ENCODE measurements at regions not wholly inside any gene's neighbourhood (a gene's known extent, or its start where the extent isn't known, plus 50 kb on each side); places are given as distances from the start of the nearest gene placed in this dataset.

DNA sequence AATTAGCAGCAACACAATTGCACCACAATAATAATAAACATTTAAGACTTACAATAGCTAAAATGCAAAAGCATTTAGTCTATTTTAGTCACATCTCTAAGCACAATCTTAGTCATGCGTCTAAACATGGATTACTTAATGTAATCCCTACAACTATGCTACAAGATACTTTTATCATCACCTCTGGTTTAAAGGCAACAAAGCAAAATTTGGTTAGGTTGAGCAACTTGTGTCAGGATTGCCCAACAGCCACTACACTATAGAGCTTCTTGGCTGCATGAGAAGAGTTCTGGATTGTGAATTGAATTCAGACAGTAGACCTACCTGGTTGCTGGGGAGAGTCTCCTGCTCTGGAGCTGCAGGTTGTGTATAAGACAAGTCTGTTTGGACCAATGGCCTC, 146.5 kb upstream of the PUDP start:
- Histone ChIP-seq H3K4me3 (replicated peaks; ENCODE audit: insufficient read depth, low read length) (no peak overlapping the region), H3K27ac (replicated peaks) (no peak overlapping the region), H3K27me3 (ENCODE audit: insufficient read depth, poor library complexity, severe bottlenecking) (no peaks in the 10 kb centered on the region)
- DNase-seq (ENCODE audit: low read depth in 1 of 2, low spot score in 1 of 2): peak; percentile 24 to 26
- TF ChIP-seq POLR2AphosphoS5 (IDR thresholded peaks at IDR 0.05; ENCODE audit: low read depth) (no peak), REST (IDR thresholded peaks at IDR 0.05; ENCODE audit: insufficient replicate concordance, low read depth) (no peak), SPI1 (IDR thresholded peaks at IDR 0.05; ENCODE audit: borderline replicate concordance, low read depth) (no peak), GABPA (IDR thresholded peaks at IDR 0.05; ENCODE audit: low read depth) (no peak)
- TF ChIP-seq, protein P1, sequence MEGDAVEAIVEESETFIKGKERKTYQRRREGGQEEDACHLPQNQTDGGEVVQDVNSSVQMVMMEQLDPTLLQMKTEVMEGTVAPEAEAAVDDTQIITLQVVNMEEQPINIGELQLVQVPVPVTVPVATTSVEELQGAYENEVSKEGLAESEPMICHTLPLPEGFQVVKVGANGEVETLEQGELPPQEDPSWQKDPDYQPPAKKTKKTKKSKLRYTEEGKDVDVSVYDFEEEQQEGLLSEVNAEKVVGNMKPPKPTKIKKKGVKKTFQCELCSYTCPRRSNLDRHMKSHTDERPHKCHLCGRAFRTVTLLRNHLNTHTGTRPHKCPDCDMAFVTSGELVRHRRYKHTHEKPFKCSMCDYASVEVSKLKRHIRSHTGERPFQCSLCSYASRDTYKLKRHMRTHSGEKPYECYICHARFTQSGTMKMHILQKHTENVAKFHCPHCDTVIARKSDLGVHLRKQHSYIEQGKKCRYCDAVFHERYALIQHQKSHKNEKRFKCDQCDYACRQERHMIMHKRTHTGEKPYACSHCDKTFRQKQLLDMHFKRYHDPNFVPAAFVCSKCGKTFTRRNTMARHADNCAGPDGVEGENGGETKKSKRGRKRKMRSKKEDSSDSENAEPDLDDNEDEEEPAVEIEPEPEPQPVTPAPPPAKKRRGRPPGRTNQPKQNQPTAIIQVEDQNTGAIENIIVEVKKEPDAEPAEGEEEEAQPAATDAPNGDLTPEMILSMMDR (IDR thresholded peaks at IDR 0.05; ENCODE audit: insufficient read depth, low read length): no peak

DNA sequence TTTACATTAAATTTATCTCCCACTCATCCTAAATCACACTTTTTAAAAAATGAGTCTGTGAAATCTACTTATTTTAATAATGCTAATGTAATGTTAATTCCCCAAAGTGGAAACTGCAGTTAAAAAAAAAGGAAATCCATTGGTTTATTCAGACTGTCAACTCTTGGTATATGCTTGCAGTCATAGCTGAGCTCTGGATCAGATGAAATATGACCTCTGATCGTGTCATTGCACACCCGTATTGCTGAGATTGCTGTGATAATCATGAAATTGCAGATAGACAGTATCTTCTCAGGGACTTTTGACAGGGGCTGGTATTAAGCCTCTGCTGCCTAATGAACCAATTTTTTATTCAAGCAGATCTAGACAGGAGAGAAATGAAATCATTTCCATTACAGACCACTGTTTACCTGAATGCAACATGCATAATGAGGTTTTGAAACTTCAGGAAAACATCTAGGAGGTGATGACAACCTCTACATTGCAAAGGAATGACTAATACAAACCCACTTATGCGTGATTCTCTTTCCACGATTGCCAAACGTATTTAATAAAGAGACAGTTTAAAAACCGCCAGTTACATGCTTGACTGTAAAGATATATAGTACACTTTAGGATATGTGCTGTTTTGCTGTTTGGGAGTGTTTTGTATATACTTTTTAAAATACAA, 138.3 kb upstream of the PUDP start:
- DNase-seq (ENCODE audit: low read depth in 1 of 2, low spot score in 1 of 2): no peak
- Histone ChIP-seq H3K27me3 (ENCODE audit: insufficient read depth, poor library complexity, severe bottlenecking) (no peaks in the 10 kb centered on the region), H3K4me3 (replicated peaks; ENCODE audit: insufficient read depth, low read length) (no peak overlapping the region), H3K27ac (replicated peaks) (no peak overlapping the region)
- TF ChIP-seq GABPA (IDR thresholded peaks at IDR 0.05; ENCODE audit: low read depth) (no peak), REST (IDR thresholded peaks at IDR 0.05; ENCODE audit: insufficient replicate concordance, low read depth) (no peak), POLR2AphosphoS5 (IDR thresholded peaks at IDR 0.05; ENCODE audit: low read depth) (no peak), SPI1 (IDR thresholded peaks at IDR 0.05; ENCODE audit: borderline replicate concordance, low read depth) (no peak)
- TF ChIP-seq, protein P1 (IDR thresholded peaks at IDR 0.05; ENCODE audit: insufficient read depth, low read length): no peak

GRCh38 chrX:7285765-7286164, 137.8 kb upstream of the PUDP start:
- Histone ChIP-seq H3K27ac (replicated peaks) (no peak overlapping the region), H3K27me3 (ENCODE audit: insufficient read depth, poor library complexity, severe bottlenecking) (no peaks in the 10 kb centered on the region), H3K4me3 (replicated peaks; ENCODE audit: insufficient read depth, low read length) (no peak overlapping the region)
- TF ChIP-seq, protein P1 (IDR thresholded peaks at IDR 0.05; ENCODE audit: insufficient read depth, low read length): no peak
- TF ChIP-seq GABPA (IDR thresholded peaks at IDR 0.05; ENCODE audit: low read depth): no peak
- TF ChIP-seq REST (IDR thresholded peaks at IDR 0.05; ENCODE audit: insufficient replicate concordance, low read depth): no peak
- TF ChIP-seq POLR2AphosphoS5 (IDR thresholded peaks at IDR 0.05; ENCODE audit: low read depth): no peak
- TF ChIP-seq SPI1 (IDR thresholded peaks at IDR 0.05; ENCODE audit: borderline replicate concordance, low read depth): no peak
- no peak for DNase-seq (ENCODE audit: low read depth in 1 of 2, low spot score in 1 of 2)
